ENCODE measurements at regions not wholly inside any gene's neighbourhood (a gene's known extent, or its start where the extent isn't known, plus 50 kb on each side); places are given as distances from the start of the nearest gene placed in this dataset.

DNA sequence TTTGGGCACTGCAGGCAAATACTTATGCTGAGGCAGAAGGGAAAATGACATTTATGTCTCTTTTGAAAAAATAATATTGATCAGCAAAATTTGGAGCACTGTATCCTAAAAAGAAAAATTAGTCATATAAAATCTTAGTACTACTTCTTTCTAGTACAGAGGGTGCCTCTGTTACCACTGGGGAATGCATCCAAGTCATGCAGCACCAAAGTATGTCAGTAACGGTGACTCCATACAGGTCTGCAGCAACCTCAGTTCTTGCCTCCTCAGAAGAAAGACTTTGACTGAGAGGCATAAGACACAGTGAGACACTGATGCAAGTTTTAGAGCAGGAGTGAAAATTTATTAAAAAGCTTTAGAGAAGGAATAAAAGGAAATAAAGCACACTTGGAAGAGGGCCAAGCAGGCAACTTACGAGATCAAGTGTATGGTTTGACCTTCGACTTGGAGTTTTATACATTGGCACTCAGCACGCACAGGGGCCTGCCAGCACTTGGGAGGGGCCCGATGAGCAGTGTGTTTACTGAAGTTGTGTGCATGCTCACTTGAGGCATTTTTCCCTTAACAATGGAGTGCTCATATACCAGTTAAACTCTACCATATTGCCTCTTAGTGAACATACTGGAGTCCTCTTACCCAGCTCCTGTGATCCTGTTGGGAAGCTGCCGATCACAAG is 1244.8 kb downstream of the EPHA7 start:
- Histone ChIP-seq H3K4me1 (ENCODE audit: insufficient read depth) (no peaks in the 10 kb centered on the region), H3K36me3 (ENCODE audit: insufficient read depth) (no peaks in the 10 kb centered on the region), H3K27ac (ENCODE audit: low read depth) (no peak overlapping the region), H3K4me3 (ENCODE audit: low read depth, low read length) (no peak overlapping the region)
- no peak for DNase-seq (ENCODE audit: extremely low spot score)
- WGBS, result 60% methylated on average over 6 of the region's 6 CpGs

DNA sequence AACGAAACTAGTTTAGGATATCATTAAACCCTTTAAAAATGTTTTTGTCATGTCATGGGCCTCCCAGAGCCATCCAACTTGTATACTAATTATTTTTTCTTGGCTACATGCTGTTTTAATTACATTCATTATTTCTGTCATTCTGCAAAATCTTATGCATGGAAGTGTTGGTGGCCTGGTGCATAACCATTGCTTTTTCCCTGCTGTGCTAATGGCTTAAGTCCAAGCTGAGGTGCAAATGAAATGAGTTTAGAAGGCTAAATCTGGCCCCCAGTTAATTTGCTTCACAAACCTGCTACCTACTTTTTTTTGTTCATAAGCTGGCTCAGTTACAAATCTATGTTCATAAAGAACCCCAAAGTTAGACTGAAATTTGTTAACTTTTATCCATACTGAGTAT is 1249.9 kb downstream of the EPHA7 start:
- Histone ChIP-seq H3K4me1 (ENCODE audit: insufficient read depth) (no peaks in the 10 kb centered on the region), H3K27ac (ENCODE audit: low read depth) (no peak overlapping the region), H3K4me3 (ENCODE audit: low read depth, low read length) (no peak overlapping the region), H3K36me3 (ENCODE audit: insufficient read depth) (no peaks in the 10 kb centered on the region)
- no peak for DNase-seq (ENCODE audit: extremely low spot score)
- WGBS, result 93% methylated on average over 1 of the region's 1 CpG

DNA sequence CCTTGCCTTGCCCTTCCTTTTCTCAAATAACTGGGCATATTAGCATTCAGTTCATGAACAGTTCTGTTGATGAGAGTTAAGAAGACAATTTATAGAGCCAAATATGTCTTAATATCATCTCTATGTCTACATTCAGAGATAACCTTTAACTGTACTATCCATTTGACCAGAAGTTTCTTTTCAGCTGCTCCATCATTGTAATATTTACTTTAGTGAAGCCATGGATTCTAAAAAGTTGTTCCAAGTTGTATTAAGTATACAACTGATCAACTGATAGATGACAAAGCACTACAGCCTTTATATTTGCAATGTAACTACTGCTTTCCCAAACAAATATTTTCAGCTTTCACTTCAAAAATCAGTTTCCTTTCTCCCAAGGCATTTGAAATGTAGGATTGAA is 1252.7 kb downstream of the EPHA7 start:
- H3K27ac ChIP-seq (ENCODE audit: low read depth), result no peak overlapping the region
- no peaks in the 10 kb centered on the region for H3K4me1 ChIP-seq (ENCODE audit: insufficient read depth)
- no peak for DNase-seq (ENCODE audit: extremely low spot score)
- no peaks in the 10 kb centered on the region for H3K36me3 ChIP-seq (ENCODE audit: insufficient read depth)
- no peak overlapping the region for H3K4me3 ChIP-seq (ENCODE audit: low read depth, low read length)

DNA sequence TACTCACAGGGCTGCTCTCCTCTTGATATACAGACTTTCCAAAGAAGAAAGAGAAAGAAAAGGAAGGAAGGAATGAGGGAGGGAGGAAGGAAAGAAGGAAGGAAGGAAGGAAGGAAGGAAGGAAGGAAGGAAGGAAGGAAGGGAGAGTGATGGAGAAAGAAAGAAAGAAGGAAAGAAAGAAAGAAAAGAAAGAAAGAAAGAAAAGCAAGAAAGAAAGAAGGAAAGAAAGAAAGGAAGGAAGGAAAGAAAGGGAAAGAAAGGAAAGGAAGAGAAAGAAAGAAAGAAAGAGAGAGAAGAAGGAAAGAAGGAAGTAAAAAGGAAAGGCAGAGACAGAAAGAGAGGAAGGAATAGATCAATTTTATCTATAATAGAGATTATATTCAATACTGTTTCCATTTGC is 1257.4 kb downstream of the EPHA7 start:
- DNase-seq (ENCODE audit: extremely low spot score), result no peak
- H3K36me3 ChIP-seq (ENCODE audit: insufficient read depth), result no peaks in the 10 kb centered on the region
- H3K4me1 ChIP-seq (ENCODE audit: insufficient read depth), result no peaks in the 10 kb centered on the region
- no peak overlapping the region for H3K4me3 ChIP-seq (ENCODE audit: low read depth, low read length)
- no peak overlapping the region for H3K27ac ChIP-seq (ENCODE audit: low read depth)

DNA sequence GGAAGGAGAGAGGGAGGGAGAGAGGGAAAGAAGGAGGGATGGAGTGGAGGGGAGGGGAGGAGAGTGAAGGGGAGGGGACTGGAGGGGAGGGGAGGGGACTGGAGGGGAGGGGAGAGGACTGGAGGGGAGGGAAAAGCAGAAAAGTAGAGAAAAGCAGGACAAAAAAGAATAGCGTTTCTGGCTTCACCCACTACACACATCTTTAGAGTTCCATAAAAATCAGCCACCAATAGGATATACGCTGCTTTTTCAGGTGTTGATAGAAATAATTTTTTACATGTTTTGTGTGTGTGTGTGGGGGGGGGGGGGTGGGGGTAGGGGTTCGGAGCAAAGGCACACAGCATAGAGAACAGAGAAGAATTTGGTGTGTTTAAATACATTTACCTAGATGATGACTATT is 1259.1 kb downstream of the EPHA7 start:
- Histone ChIP-seq H3K27ac (ENCODE audit: low read depth) (no peak overlapping the region), H3K4me3 (ENCODE audit: low read depth, low read length) (no peak overlapping the region), H3K4me1 (ENCODE audit: insufficient read depth) (no peaks in the 10 kb centered on the region), H3K36me3 (ENCODE audit: insufficient read depth) (no peaks in the 10 kb centered on the region)
- WGBS, result 82% methylated on average over 3 of the region's 3 CpGs
- no peak for DNase-seq (ENCODE audit: extremely low spot score)

DNA sequence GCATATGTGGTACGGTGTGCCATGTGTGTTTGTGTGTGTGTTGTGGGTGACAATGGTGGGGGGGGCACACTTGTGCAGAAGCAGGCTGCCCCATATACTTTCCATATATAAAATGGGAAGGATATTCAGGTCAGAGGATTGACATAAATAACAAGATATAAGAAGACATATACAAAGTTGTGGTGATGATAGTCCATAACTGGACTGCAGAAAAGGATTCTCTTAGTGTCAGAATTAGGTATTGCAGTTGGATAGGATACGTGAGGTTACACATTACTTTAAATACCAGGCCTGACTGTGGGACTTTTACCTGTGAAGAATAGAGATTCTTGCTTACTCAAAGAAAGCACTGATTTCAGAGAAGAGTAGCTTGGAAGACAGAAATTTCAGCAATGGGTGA is 1260.3 kb downstream of the EPHA7 start:
- Histone ChIP-seq H3K36me3 (ENCODE audit: insufficient read depth) (no peaks in the 10 kb centered on the region), H3K4me3 (ENCODE audit: low read depth, low read length) (no peak overlapping the region), H3K4me1 (ENCODE audit: insufficient read depth) (no peaks in the 10 kb centered on the region), H3K27ac (ENCODE audit: low read depth) (no peak overlapping the region)
- no peak for DNase-seq (ENCODE audit: extremely low spot score)
- 93% methylated on average over 2 of the region's 2 CpGs for WGBS

DNA sequence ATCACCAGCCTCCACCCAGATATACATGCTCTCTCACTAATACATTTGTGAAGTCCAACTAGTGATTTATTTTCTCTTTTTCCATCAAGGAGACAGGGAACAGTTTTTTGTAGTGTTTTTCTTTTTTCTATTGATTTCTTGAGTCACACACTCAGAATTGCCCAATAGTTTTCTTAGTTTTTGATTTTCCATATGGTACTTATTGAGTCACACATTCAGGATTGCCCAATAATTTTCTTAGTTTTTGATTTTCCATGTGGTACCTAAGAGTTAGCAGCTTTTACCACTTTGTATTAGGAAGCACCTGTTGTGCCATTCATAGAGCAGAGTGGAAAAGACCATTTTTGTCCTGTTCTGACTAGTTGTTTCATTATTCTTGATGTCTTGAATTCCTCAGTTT is 1268.8 kb downstream of the EPHA7 start:
- Histone ChIP-seq H3K4me3 (ENCODE audit: low read depth, low read length) (no peak overlapping the region), H3K4me1 (ENCODE audit: insufficient read depth) (no peaks in the 10 kb centered on the region), H3K27ac (ENCODE audit: low read depth) (no peak overlapping the region), H3K36me3 (ENCODE audit: insufficient read depth) (no peaks in the 10 kb centered on the region)
- no peak for DNase-seq (ENCODE audit: extremely low spot score)

DNA sequence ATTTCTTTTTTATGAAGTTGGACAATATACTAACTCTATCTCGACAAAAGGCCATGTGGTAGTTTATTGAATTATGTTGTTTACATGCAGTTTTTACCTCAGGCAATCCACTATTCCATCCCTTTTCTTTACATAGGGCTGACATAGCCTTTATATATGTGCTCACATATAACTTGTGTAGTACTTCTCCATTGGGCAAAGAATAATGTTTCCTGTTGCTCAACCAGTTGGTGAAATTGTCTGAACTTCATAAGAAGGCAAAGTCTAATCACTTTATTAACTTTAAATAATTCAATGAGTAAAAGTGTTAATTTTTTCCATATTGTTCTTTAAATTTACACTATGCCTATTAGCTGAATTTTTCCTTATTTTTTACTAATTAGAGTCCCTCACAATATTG is 1272.1 kb downstream of the EPHA7 start:
- Histone ChIP-seq H3K27ac (ENCODE audit: low read depth) (no peak overlapping the region), H3K4me3 (ENCODE audit: low read depth, low read length) (no peak overlapping the region), H3K36me3 (ENCODE audit: insufficient read depth) (no peaks in the 10 kb centered on the region), H3K4me1 (ENCODE audit: insufficient read depth) (no peaks in the 10 kb centered on the region)
- DNase-seq (ENCODE audit: extremely low spot score), result no peak
- 79% methylated on average over 1 of the region's 1 CpG for WGBS

DNA sequence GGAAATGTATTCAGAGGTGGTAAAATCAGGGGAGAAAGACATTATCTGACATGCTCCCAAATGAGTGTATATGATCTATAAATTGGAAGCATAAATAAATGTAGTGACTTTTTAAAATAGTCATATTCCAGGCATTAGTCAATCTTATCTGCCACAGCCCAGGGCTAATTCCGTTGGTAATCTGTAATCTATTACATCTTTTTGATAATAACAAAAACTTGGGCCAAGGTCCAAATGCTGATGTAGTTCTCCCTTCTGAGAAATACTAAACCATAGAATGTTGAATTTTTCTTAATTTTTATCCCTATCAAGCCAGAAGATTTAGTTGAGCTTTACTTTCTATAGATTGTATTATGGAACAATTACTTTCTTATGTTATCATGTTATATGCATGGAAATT is 1279.8 kb downstream of the EPHA7 start:
- Histone ChIP-seq H3K36me3 (ENCODE audit: insufficient read depth) (no peaks in the 10 kb centered on the region), H3K4me3 (ENCODE audit: low read depth, low read length) (no peak overlapping the region), H3K4me1 (ENCODE audit: insufficient read depth) (no peaks in the 10 kb centered on the region), H3K27ac (ENCODE audit: low read depth) (no peak overlapping the region)
- 24% methylated on average over 1 of the region's 1 CpG for WGBS
- DNase-seq (ENCODE audit: extremely low spot score), result no peak

DNA sequence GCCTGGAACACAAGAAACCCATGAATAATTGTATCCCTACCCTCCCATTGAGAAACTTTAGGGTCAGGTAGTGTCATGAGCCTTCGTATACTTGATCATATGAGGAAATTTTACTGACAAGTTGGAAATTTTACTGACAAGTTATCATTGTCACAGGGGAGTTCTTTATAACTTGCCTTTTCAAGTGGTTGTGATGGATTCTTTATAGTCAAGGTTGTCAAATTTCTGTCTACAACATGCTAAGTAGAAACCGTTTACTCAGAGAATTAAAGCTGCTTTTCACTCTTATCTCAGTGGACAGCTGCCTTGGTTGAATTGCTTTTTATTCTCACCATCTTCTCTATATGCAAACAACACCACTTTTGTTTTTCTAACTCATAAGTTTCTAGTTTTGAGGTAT is 1286.4 kb downstream of the EPHA7 start:
- Histone ChIP-seq H3K27ac (ENCODE audit: low read depth) (no peak overlapping the region), H3K36me3 (ENCODE audit: insufficient read depth) (no peaks in the 10 kb centered on the region), H3K4me1 (ENCODE audit: insufficient read depth) (no peaks in the 10 kb centered on the region), H3K4me3 (ENCODE audit: low read depth, low read length) (no peak overlapping the region)
- no peak for DNase-seq (ENCODE audit: extremely low spot score)
- 81% methylated on average over 2 of the region's 2 CpGs for WGBS

DNA sequence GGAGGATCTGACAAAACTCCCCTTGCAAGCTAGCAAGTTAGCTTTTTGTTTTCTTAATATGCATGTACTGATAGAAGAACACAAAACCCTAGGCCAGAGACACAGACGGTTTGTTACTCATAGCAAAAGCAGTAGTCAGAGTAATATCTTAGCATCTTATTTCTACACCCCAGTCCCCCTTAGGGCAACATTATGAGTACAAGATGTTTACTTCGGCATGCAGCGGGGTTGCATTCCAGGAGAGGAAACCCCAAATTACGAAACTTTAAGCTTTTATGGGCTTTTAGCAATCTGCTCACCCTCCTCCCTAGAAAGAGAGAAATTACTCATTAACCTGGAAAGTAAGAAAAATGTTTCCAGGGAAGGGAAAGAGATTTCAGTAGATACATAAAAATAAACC is 1286.9 kb downstream of the EPHA7 start:
- no peak overlapping the region for H3K27ac ChIP-seq (ENCODE audit: low read depth)
- no peak for DNase-seq (ENCODE audit: extremely low spot score)
- no peak overlapping the region for H3K4me3 ChIP-seq (ENCODE audit: low read depth, low read length)
- H3K36me3 ChIP-seq (ENCODE audit: insufficient read depth), result no peaks in the 10 kb centered on the region
- 83% methylated on average over 4 of the region's 4 CpGs for WGBS
- no peaks in the 10 kb centered on the region for H3K4me1 ChIP-seq (ENCODE audit: insufficient read depth)

DNA sequence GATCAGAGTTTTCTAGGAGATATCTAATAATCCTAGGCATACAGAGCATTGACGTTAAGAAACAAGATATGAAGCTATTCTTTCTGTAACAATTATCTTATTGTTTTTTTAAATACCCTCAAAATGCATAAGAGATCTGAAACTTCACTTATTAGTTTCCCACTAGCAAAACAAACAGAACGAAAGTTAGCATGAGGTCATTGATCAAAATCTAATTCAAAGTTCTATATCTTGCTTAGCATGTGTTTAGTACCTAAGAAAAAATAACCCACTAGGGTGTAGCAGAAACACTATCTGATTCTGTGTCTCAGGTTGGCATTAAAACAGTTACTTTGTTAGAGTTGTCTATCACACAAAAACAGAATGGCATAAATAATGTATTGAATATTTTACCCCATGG is 1288.4 kb downstream of the EPHA7 start:
- Histone ChIP-seq H3K4me3 (ENCODE audit: low read depth, low read length) (no peak overlapping the region), H3K36me3 (ENCODE audit: insufficient read depth) (no peaks in the 10 kb centered on the region), H3K4me1 (ENCODE audit: insufficient read depth) (no peaks in the 10 kb centered on the region), H3K27ac (ENCODE audit: low read depth) (no peak overlapping the region)
- DNase-seq (ENCODE audit: extremely low spot score), result no peak
- WGBS, result 88% methylated on average over 2 of the region's 2 CpGs

DNA sequence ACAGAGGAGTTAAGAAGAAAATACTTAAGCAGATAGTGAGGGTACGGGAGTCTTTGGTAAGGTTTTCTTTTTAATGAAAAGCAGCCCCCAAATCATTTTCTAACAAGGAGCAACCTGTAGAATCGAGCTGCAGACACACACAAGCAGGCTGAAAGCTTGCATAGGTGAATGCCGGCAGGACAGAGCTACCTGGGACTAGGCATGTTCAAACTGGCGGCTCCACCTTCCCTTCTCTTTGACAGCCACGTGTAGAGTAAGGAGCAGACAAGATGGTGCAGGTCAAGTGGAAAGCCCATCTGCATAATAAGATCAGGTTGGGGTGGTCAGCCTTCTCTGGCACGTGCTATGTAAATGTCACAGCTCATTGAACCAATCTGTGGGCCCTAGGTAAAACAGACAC is 1292.4 kb downstream of the EPHA7 start:
- Histone ChIP-seq H3K36me3 (ENCODE audit: insufficient read depth) (no peaks in the 10 kb centered on the region), H3K27ac (ENCODE audit: low read depth) (no peak overlapping the region), H3K4me1 (ENCODE audit: insufficient read depth) (no peaks in the 10 kb centered on the region), H3K4me3 (ENCODE audit: low read depth, low read length) (no peak overlapping the region)
- 92% methylated on average over 6 of the region's 6 CpGs for WGBS
- no peak for DNase-seq (ENCODE audit: extremely low spot score)

DNA sequence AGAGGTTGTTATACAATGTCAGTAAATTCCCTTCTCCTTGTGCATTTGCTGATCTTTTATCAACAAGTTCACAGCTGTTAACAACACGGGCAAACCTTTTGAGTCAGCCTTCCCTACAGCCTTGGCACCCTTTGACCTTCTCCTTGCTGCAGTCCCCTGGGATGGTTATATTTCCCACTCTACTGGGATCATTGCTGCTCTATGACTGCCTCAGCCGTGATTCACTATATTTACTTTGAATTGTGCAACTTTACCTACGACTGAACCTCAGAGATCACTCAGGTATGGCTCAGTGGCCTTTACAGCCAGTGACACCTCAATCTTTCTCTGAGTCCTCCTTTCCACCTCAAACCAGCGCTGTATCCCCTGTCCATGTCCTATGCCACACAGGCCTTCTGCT is 1293.3 kb downstream of the EPHA7 start:
- 76% methylated on average over 4 of the region's 4 CpGs for WGBS
- H3K4me1 ChIP-seq (ENCODE audit: insufficient read depth), result no peaks in the 10 kb centered on the region
- no peak for DNase-seq (ENCODE audit: extremely low spot score)
- H3K27ac ChIP-seq (ENCODE audit: low read depth), result no peak overlapping the region
- no peaks in the 10 kb centered on the region for H3K36me3 ChIP-seq (ENCODE audit: insufficient read depth)
- H3K4me3 ChIP-seq (ENCODE audit: low read depth, low read length), result no peak overlapping the region

DNA sequence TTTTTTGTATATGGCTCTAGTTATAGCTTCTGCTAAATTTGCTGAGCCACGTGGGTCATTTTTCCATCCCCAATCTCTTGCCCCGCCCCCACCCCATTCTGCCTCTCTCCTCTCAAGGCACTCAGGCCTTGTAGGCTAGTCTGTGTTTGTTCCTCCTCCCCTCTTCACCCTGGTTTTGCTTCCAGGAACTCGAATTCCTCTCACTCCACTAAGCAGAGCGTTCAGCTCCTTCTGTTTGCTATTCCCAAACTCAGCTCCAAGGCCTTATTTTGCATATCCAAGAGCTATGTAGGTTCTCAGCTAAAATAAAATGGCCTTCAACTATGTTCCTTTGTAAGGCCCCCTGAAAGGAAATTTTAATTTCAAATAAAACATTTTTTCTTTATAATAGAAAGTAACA is 1293.7 kb downstream of the EPHA7 start:
- Histone ChIP-seq H3K4me3 (ENCODE audit: low read depth, low read length) (no peak overlapping the region), H3K36me3 (ENCODE audit: insufficient read depth) (no peaks in the 10 kb centered on the region), H3K27ac (ENCODE audit: low read depth) (no peak overlapping the region), H3K4me1 (ENCODE audit: insufficient read depth) (no peaks in the 10 kb centered on the region)
- no peak for DNase-seq (ENCODE audit: extremely low spot score)
- WGBS, result 84% methylated on average over 4 of the region's 4 CpGs

All from urinary bladder (tissue), 3 donors.